Brain microvascular endothelial cell (primary cell): ENCODE measurements at regions not wholly inside any gene's neighbourhood (a gene's known extent, or its start where the extent isn't known, plus 50 kb on each side); places are given as distances from the start of the nearest gene placed in this dataset.

Experiments used
- DNase-seq: peaks from one replicate; pipeline ENCODE4 v3.0.0-alpha.2; 2020
- H3K27ac ChIP-seq: fragments of 250-450 bp; sonication (Bioruptor Pico); 2 replicates; pipeline ENCODE4 v1.5.1; 2020; ENCODE audit warnings: mild to moderate bottlenecking, moderate library complexity
- H3K27me3 ChIP-seq: fragments of 250-450 bp; sonication (Bioruptor Pico); replicated peaks from 2 replicates; pipeline ENCODE4 v1.5.1; 2020; ENCODE audit warnings: mild to moderate bottlenecking
- H3K36me3 ChIP-seq: fragments of 250-450 bp; sonication (Bioruptor Pico); replicated peaks from 2 replicates; pipeline ENCODE4 v1.5.1; 2020; ENCODE audit warnings: mild to moderate bottlenecking
- H3K4me3 ChIP-seq: 2 replicates; pipeline ENCODE4 v1.5.1; 2011; ENCODE audit warnings: low read depth, mild to moderate bottlenecking, control low read depth, low read length, moderate library complexity
- in situ Hi-C: cut with HindIII; loops from 2 replicates; pipeline ENCODE4 v1.10.0; 2017; ENCODE audit warnings: low sequenced_read_pairs, low pct_ligation_motif_present
- TF ChIP-seq, protein P1 (sequence below): IDR thresholded peaks from 2 replicates; pipeline ENCODE4 v1.5.1; 2011; ENCODE audit warnings: low read depth, mild to moderate bottlenecking, moderate library complexity, low read length, control low read depth, inconsistent platforms; ENCODE audit errors: missing control alignments

DNA sequence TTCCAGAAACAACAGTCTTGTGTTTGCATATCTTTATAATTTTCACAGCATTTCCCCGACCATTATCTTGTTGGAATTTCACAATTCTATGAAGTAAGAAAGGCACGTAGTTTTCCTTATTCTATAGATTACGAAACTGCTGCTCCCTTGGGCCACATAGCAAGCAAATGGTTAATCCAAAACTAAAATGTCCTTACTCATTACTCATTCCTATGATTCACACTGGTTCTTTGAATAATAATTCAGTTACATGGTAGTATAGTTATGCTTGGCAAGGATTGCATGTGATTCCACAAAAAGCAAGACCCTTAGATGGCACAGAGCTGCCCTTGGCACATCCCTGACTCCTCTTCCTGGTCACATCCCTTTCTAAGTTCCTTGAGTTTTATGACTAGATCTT lies 51.2 kb downstream of the OR13H1 start:
- Histone ChIP-seq H3K36me3 (no peaks in the 10 kb centered on the region), H3K27me3 (no peaks in the 10 kb centered on the region), H3K27ac (no peak overlapping the region), H3K4me3 (no peak overlapping the region)
- in situ Hi-C loops = no loop called here
- DNase-seq = no peak
- TF ChIP-seq, protein P1, sequence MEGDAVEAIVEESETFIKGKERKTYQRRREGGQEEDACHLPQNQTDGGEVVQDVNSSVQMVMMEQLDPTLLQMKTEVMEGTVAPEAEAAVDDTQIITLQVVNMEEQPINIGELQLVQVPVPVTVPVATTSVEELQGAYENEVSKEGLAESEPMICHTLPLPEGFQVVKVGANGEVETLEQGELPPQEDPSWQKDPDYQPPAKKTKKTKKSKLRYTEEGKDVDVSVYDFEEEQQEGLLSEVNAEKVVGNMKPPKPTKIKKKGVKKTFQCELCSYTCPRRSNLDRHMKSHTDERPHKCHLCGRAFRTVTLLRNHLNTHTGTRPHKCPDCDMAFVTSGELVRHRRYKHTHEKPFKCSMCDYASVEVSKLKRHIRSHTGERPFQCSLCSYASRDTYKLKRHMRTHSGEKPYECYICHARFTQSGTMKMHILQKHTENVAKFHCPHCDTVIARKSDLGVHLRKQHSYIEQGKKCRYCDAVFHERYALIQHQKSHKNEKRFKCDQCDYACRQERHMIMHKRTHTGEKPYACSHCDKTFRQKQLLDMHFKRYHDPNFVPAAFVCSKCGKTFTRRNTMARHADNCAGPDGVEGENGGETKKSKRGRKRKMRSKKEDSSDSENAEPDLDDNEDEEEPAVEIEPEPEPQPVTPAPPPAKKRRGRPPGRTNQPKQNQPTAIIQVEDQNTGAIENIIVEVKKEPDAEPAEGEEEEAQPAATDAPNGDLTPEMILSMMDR = no peak

DNA sequence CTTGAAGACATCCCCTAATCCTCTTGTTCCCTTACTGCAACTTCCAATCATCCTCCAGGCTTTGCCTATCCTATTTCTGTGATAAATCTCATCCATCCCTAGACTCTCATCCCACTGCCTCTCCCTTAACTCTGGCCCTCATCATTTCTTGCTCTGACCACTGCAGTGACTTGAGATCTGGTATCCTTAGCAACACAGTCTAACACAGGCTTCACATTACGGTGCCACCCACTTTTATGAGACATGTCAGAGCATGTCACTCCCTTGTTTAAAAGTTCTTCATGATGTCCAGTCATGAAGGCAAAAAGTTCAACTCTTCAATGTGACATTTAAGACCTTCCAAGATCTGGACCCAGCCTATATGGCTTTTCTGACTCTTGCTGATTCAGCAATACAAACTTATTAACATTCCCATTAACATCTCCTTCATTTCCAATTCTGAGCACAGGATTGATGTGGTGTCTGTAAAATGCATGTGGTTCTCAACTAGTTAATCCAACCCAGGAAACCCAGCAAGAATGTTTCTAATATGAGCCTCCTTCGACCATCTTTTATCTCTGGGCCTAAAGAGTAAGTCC lies 64.0 kb downstream of the OR13H1 start:
- DNase-seq = no peak
- in situ Hi-C loops = no loop called here
- H3K27me3 ChIP-seq = no peaks in the 10 kb centered on the region
- no peaks in the 10 kb centered on the region for H3K36me3 ChIP-seq
- no peak overlapping the region for H3K27ac ChIP-seq
- no peak overlapping the region for H3K4me3 ChIP-seq
- TF ChIP-seq, protein P1 = no peak

DNA sequence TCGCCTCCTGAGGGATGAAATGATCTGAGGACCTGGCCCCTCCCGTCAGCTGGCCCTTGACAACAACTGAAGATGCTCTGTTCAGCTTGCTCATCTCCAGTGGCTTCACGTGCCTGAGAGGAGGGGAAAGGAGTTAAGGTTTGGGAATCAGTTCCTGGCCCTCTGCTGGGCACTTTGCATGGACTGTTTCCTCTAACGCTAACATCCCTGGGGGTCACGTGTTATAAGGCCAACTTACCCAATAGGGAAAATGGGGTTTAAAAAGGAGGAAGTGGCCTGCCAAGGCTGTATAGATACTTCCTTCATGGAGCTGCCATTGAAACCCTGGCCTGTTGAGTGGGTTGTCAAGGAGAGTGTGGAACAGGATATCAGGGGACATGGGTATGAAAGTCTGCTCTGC lies 65.6 kb downstream of the OR13H1 start:
- Histone ChIP-seq H3K36me3 (no peaks in the 10 kb centered on the region), H3K4me3 (no peak overlapping the region), H3K27me3 (no peaks in the 10 kb centered on the region), H3K27ac (no peak overlapping the region)
- DNase-seq = no peak
- in situ Hi-C loops = no loop called here
- TF ChIP-seq, protein P1 = no peak

DNA sequence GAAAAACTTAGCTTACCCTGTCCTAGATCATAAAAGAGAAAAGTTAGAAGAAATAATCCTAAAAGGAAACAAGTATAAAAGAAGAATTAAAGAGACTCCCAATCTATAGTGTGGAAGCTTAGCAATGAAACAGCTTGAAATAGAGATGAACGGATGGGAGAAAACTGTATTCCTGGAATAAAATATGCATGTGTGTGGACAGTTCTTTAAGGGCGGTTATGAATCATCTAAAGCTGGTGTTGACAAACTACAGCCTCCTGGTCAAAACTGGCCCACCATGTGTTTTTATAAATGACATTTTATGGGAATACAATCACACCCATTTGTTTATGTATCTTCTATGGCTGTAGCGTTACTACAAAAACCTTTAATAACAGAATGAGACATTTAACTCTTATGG lies 69.4 kb downstream of the OR13H1 start:
- TF ChIP-seq, protein P1 = no peak
- no peak for DNase-seq
- in situ Hi-C loops = no loop called here

DNA sequence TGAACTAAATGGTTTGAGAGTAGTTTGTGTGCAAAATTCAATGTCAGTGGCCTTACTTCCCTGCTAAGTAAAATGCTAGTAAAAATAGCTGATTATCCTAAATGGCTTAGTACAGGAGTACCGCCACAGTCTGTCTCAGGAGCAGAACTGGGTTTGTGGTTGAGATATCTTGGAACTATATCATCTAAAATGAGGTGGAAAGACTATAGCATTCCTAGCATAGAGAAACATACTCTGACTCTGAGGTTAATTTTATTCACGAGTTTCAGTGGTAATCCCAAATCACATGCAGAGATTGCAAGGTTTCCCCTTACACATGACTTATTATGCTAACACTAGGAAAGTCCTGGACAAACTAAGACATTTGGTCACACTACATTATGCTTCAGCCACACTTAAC lies 70.4 kb downstream of the OR13H1 start:
- H3K27me3 ChIP-seq = no peaks in the 10 kb centered on the region
- no peaks in the 10 kb centered on the region for H3K36me3 ChIP-seq
- no peak overlapping the region for H3K4me3 ChIP-seq
- TF ChIP-seq, protein P1 = no peak
- DNase-seq = no peak
- in situ Hi-C loops = no loop called here
- H3K27ac ChIP-seq = no peak overlapping the region

More for the DNA sequence above, 69.4 kb downstream of the OR13H1 start:
- Histone ChIP-seq H3K27me3 (no peaks in the 10 kb centered on the region), H3K27ac (no peak overlapping the region), H3K4me3 (no peak overlapping the region), H3K36me3 (no peaks in the 10 kb centered on the region)

DNA sequence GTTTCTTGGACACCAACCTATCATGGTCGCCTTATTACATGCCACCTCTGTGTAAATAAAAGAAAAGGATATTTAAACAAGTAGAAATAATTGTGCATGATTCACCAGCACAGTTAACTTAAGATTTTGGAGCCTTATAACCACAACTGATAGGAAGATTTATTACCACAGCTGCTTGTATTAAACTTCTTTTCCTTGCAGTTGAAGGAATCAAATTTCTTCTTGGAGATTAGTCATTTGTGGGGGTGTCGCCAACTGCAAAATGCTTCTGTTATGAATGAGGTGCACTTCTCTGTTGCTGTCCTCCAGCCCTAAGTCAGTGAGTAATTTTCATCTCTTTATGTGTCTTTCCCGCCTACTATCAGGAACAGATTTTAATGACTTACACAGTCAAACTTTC lies 73.3 kb downstream of the OR13H1 start:
- DNase-seq = peak; percentile 10
- H3K36me3 ChIP-seq = no peaks in the 10 kb centered on the region
- H3K27me3 ChIP-seq = no peaks in the 10 kb centered on the region
- TF ChIP-seq, protein P1 = no peak
- no peak overlapping the region for H3K4me3 ChIP-seq
- in situ Hi-C loops = no loop called here
- no peak overlapping the region for H3K27ac ChIP-seq
